ENCODE measurements at regions not wholly inside any gene's neighbourhood (a gene's known extent, or its start where the extent isn't known, plus 50 kb on each side); places are given as distances from the start of the nearest gene placed in this dataset.

- TF ChIP-seq CTCF (IDR thresholded peaks at IDR 0.05) (no peak), POLR2AphosphoS5 (IDR thresholded peaks at IDR 0.05) (no peak), POLR2A (IDR thresholded peaks at IDR 0.05) (no peak)
These were observed 342.7 kb downstream of the DEPDC1B start for GRCh38 chr5:60357302-60357701.

All from suprapubic skin (tissue), 4 donors.